HG02610 (cell line): ENCODE measurements at regions not wholly inside any gene's neighbourhood (a gene's known extent, or its start where the extent isn't known, plus 50 kb on each side); places are given as distances from the start of the nearest gene placed in this dataset.

Experiments
- ATAC-seq: cut with Tn5 transposase; IDR thresholded peaks from one replicate; pipeline ENCODE4 v1.9.1; 2021; ENCODE audit warnings: mild to moderate bottlenecking, moderate library complexity; ENCODE audit not compliant: unreplicated experiment

- ATAC-seq = no peak
Measured at GRCh38 chr10:108755646-108756045, 1167.7 kb downstream of the XPNPEP1 start.

GRCh38 chr10:108753326-108753725, 1170.0 kb downstream of the XPNPEP1 start:
- ATAC-seq = no peak

GRCh38 chr10:108749042-108749441, 1174.3 kb downstream of the XPNPEP1 start:
- no peak for ATAC-seq

- no peak for ATAC-seq
Measured at GRCh38 chr10:108736111-108736510, 1187.2 kb downstream of the XPNPEP1 start.

- no peak for ATAC-seq
Measured at GRCh38 chr10:108735380-108735779, 1187.9 kb downstream of the XPNPEP1 start.

- ATAC-seq = no peak
Measured at GRCh38 chr10:108721874-108722273, 1201.4 kb downstream of the XPNPEP1 start.

GRCh38 chr10:108716352-108716751, 1207.0 kb downstream of the XPNPEP1 start:
- no peak for ATAC-seq

- ATAC-seq = no peak
Measured at GRCh38 chr10:108709927-108710722, 1213.2 kb downstream of the XPNPEP1 start.

- ATAC-seq = no peak
Measured at GRCh38 chr10:108708363-108708762, 1214.9 kb downstream of the XPNPEP1 start.

GRCh38 chr10:108696792-108697477, 1226.4 kb downstream of the XPNPEP1 start:
- peak; percentile 97 for ATAC-seq

- ATAC-seq = no peak
Measured at GRCh38 chr10:108691126-108691525, 1232.2 kb downstream of the XPNPEP1 start.

- no peak for ATAC-seq
Measured at GRCh38 chr10:108690530-108690929, 1232.8 kb downstream of the XPNPEP1 start.

GRCh38 chr10:108689891-108690290, 1233.4 kb downstream of the XPNPEP1 start:
- ATAC-seq = no peak

- peak; percentile 54 for ATAC-seq
Measured at GRCh38 chr10:108688314-108688713, 1235.0 kb downstream of the XPNPEP1 start.

- no peak for ATAC-seq
Measured at GRCh38 chr10:108685863-108686531, 1237.3 kb downstream of the XPNPEP1 start.

- no peak for ATAC-seq
Measured at GRCh38 chr10:108684431-108684830, 1238.9 kb downstream of the XPNPEP1 start.

- ATAC-seq = no peak
Measured at GRCh38 chr10:108673741-108674140, 1249.6 kb downstream of the XPNPEP1 start.

GRCh38 chr10:108663587-108663986, 1259.7 kb downstream of the XPNPEP1 start:
- ATAC-seq = no peak

GRCh38 chr10:108662975-108663374, 1260.3 kb downstream of the XPNPEP1 start:
- no peak for ATAC-seq

GRCh38 chr10:108655057-108655456, 1268.3 kb downstream of the XPNPEP1 start:
- no peak for ATAC-seq

GRCh38 chr10:108653531-108653930, 1269.8 kb downstream of the XPNPEP1 start:
- ATAC-seq = no peak

GRCh38 chr10:108639010-108639409, 1284.3 kb downstream of the XPNPEP1 start:
- no peak for ATAC-seq
